ENCODE measurements at regions not wholly inside any gene's neighbourhood (a gene's known extent, or its start where the extent isn't known, plus 50 kb on each side); places are given as distances from the start of the nearest gene placed in this dataset.
"Not testable (repeated sequence)": the region's sequence is repeated elsewhere in the genome, so short reads cannot be mapped to it uniquely, and the experiment has no call there.

DNA sequence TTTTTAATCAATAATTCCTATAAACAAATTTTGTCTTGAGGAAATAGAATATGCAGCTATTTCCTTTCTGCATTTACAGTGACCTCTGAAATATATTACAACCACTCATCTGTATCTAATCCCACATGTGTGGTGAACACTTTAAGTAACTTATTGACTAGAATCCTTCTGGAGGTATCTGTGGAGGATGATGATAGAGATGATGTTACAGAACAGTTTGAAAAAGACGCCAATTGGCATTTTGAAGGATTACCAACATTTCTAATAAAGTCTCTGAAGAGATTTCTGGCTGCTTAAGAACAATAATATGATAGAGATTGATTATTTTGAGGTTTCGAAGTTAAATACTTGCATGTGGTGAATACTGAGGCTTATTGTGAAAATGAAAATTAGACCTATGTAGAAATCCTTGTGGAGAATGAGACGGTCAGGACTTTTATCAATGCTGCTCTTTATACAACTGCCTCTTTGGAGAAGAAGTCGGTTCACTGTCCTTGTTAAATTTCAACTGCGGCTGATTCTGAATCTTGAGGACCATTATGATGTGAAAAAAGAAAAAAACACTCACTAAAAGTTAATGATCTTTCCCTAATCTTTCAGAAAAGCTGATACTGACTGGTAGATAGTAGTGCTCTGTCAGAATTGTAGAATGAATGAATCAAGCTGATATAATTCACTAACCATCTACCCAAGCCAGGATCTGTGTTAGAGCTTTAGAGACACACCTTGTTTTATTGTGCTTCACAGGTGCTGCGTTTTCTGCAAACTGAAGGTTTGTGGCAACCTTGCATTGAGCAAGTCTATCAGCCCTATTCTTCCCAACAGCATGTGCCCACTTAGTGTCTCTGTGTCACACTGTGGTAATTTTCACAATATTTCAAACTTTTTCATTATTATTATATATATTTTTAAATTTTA is 204.7 kb downstream of the SPRY1 start:
- no peak for DNase-seq (ENCODE audit: low read depth)

- no peak for DNase-seq (ENCODE audit: low read depth)
Measured at GRCh38 chr4:123602007-123602406, 205.4 kb downstream of the SPRY1 start.

DNA sequence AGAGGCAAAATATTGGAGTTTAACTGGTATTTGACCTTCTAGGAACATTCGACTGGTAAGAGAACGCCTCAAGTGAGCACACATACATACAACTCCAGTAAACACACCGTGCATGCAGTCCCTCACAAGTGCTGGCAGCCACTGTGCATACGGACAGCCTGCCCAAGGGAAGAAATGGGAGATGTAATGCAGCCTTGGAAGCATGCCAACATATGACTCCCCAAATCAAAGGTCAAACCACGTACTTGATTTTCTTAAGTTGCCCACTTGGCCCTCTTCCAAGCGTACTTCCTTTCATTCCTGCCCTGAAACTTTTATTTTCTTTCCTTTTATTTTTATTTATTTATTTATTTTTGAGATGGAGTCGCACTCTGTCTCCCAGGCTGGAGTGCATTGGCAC is 206.6 kb downstream of the SPRY1 start:
- DNase-seq (ENCODE audit: low read depth): no peak

- DNase-seq (ENCODE audit: low read depth): not testable (repeated sequence)
Measured at GRCh38 chr4:123605797-123606196, 209.2 kb downstream of the SPRY1 start.

DNA sequence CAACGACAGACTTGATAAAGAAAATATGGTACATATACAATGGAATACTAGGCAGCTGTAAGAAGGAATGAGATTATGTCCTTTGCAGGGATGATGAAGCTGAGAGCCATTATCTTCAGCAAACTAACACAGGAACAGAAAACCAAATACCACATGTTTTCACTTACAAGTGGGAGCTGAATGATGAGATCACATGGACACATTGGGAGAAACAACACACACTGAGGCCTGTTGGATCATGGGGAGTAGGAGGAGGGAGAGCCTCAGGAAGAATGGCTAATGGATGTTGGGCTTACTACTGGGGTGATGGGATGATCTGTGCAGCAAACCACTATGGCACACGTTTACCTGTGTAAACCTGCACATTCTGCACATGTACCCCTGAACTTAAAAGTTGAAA is 209.7 kb downstream of the SPRY1 start:
- DNase-seq (ENCODE audit: low read depth): no peak

DNA sequence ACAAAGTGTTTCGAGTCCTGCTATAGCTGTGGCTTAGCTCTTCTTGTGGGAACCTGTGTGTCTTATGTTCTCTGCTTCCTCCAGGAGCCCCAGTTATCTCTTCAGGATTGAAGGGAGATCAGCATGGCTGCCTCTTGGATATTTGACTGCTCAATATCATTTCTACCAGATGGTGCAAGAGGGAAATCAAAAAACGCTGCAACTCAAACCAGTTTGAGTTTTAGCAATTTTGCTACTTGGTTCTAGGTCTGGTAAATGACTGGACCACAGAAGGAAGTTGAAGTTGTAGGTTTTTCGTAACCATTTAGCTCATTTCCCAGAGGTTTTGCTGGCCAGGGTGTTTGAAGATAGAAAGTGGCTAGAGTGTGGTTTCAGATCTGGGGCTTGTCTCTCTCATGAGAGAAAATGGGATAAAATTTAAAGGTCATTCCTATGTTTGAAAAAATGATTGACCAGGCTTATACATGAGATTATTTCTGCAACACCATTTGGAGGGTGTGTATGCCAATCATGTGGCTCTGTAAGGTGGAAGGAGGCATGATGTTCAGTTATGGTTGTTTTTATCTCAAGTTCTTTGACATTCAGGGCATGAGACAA is 210.4 kb downstream of the SPRY1 start:
- DNase-seq (ENCODE audit: low read depth): no peak

- no peak for DNase-seq (ENCODE audit: low read depth)
Measured at GRCh38 chr4:123609829-123610228, 213.2 kb downstream of the SPRY1 start.

DNA sequence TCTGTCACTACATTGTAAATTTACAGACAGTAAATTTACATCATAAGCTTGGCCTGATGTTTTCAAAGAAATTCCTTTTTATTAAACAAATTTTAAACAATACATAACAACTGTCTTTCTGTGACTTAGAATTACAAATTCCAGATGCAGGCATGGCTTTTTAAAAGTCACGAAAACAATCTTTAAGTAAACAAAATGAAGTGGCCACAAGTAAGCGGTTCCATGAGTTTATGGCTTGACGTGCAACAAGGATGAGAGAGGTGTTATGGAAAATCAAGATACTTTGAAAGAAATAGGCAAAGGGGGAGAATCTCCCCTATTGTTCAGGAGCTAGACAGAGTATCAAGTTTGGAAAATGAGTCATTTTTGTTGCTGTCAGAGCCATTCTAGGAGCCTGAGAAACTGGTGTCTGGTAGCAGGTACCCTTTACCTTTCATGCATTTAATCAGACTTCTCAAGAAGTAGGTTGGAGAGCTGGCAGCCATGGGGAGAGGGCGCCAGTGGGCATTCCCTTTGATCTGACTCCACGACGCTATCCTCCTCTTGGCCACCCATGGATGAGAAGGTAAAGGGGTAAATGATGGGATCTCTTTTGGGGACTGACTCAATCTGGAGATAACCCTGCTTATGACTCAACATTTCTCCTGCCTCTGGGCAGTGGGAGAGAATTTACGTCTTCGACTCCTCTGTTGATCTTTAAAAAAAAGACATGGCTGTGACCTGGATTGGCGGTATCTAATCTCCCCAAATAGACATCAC is 217.2 kb downstream of the SPRY1 start:
- DNase-seq (ENCODE audit: low read depth): no peak

DNA sequence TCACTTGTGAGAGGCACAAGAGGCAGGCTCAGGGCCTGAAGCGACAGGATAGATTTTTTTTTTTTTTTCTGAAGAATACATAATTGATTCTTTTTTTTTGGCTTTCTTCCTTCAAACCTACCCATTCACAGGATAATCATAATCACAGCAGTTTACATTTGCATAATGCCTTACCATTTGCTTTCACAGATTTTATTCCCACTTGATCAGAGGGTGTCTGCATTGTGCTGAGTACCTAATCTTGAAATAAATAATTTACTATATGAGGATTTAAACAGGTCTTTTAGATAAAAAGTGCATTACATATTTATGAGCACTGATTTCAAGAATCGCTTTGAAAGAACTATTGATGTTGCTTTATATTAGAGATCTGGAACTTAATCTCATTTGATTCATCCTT is 219.3 kb downstream of the SPRY1 start:
- DNase-seq (ENCODE audit: low read depth): no peak

DNA sequence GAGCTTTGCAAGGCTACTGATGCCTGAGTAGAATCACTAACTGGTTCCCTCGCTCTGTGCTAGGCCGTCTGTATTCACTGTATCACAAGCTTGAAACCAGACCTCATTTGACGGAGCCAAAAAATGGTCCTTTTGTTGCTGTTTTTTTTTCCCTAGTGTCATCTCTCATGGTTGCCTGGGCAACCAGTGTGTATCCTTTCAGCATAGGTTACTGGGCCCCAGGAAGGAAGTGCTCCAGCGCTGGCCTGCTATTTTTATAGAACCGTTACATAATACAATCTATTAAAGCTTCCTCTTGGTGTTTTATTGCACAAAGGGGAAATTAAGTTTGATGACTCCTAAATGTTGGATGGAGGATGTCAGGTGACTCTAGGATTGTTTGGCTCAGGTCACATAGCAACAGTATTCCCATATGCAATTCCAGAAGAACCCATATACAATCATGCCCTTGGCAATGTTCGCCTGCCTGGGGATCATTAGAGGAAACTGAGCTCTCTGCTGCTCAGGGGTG is 220.4 kb downstream of the SPRY1 start:
- peak; percentile 12 for DNase-seq (ENCODE audit: low read depth)

DNA sequence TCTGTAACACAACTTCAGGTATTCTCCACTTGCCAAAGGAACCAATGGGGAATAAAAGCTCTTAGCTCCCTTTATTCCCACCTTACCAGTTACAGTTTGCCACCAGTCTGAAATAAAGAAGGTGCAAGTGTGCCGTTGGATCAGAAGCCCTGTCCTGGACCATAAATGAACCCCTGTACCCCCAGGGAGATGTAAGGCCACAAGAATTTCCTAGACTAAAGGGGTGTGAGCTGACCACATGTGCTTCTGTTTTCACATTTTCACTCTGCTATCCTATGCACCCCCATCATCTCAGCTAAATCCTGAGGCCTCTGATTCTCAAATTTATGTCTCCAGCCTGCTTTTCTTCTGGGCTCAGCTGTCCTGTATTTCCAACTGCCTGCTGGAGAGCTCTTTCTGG is 221.2 kb downstream of the SPRY1 start:
- no peak for DNase-seq (ENCODE audit: low read depth)

DNA sequence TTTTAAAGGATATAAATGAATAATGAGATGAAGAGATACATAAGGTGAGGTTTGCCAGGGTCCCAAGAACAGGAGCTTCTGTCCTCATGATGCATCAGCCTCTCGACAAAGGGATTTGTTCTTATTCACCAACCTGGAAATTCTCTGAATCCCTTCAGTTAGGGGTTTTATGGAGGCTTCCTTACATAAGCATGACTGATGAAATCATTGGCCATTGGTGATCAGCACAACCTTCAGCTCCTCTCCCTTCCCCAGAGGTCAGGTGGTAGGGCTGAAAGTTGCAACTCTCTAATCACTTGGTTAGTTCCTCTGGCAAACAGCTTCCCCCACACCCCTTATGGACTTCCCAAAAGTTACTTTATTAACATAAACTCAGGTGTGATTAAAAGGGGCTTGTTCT is 222.0 kb downstream of the SPRY1 start:
- DNase-seq (ENCODE audit: low read depth): no peak

GRCh38 chr4:123619326-123619725 is 222.7 kb downstream of the SPRY1 start:
- DNase-seq (ENCODE audit: low read depth): no peak

GRCh38 chr4:123619895-123620294 is 223.3 kb downstream of the SPRY1 start:
- DNase-seq (ENCODE audit: low read depth): no peak

DNA sequence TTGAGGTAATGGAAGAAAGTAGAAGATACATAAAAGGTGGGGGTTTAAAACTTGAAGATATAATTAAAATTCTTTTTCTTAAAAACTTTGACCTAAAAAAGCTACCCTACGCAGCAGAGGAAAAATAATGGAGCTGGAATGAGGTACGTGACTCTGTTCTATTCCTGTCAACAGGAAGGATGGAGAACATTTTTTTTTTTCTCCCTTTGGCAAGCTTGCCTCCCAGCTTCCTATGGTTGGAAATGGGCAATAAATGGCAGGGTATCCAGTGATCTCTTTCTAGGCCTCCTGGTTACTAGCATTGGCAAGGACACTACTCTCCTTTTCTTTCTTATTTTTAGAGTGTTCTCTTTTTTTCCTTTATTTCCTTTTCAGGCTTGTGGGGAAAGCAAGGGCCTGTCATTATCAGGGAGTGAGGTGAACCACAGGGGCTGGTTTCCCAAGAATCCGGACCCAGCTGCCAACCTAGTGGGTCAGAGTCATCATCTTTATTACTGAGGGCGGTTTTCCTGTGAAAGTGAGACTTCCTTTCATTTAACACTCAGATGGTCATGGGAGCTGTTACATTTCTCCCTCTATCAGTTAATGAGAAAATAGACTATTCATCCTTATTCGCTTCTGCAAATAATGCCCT is 224.6 kb downstream of the SPRY1 start:
- DNase-seq (ENCODE audit: low read depth): no peak

- no peak for DNase-seq (ENCODE audit: low read depth)
Measured at GRCh38 chr4:123622572-123622971, 226.0 kb downstream of the SPRY1 start.

DNA sequence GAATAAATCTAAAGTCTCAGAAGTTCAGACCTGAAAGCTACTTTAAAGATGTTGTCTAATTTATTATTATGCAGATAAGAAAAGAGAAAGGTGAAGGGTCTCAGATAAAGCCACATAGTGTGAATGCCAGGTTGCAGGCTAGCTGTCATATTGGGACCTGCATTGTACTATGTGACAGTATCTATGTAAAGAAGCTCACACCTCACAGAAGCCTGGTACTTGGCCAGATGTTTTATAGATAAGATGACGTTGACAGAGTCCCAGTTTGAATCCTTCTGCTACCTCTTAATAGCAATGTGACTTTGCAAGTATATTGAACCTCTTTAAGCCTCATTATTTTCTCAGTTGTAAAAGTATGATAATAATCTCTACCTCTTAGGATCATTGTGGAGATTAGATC is 227.0 kb downstream of the SPRY1 start:
- DNase-seq (ENCODE audit: low read depth): no peak

DNA sequence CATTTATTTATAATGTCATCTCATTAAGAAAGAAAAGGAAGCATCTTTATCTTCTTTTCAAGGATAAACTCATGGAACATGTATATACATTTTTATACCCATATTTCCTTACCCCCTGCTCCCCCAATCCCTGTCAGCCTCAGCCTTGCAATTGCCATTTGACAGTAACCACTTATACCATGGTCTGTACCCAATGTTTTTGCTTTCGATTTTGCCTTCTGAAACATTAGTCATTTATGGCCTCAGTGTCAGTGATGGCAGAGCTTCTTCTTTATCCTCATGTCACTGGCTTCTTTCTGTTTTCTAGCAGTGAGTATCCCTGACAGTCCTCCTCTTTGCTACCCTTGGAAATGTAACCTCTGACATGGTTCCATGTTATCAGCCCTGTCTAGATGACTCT is 228.4 kb downstream of the SPRY1 start:
- DNase-seq (ENCODE audit: low read depth): no peak

DNA sequence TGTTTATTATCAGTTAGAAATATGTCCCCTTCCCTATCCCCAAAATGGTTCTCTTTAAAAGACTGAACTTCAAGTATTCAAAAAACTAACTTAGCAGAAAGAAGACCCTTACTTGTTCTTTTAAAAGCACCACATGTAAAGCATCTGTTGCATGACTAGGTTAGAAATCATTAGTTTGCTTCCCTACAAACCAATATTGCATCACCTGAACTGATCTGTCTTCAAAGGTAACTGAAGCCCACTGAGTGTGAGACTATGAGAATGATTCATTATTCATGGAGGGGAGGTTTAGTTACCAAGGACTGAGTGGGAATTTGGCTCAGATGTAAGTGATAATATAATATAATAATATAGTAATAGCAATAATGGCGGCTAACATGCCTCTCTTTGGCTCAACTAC is 231.7 kb downstream of the SPRY1 start:
- DNase-seq (ENCODE audit: low read depth): no peak

DNA sequence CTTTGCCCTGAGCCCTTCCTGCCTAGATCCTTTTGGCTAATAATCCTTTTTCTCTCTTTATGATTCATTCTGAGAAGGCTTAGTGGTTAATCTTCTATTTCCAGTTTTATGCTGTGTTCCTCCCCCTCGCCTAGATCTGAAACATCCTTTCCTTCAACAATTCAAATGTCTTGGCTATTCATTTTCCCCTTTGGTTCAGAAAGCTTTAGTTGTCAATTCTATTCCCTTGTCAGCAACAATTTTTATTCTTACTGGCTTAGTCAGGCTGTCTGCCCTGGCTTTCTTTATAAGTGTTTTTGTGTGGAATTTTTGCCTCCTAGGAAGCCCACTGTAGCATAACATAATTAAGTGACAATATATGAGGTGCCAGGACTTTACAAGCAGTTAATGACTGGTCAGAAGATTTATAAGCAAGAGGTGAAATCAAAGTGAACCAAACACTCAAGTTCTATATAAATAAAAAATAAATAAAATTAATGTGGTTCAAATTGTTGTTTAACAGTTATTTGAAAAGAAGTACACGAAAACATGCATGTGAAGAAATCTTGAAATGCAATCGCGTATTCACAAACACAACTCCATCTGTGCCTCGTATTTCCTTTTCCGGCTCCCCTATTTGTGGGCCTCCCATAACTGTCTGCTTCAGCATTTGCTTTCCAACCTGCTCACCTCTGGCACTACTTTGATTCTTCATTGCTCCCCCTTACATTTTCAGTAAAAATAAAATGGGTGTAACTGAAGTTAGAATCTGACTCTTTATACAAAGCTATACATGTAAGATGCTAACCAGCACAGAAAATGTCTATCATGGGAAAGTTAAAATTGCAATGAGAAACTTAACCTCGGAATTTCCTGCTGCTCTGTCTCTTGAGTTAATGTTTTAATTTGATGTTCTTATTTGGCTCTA is 235.4 kb downstream of the SPRY1 start:
- DNase-seq (ENCODE audit: low read depth): no peak

DNA sequence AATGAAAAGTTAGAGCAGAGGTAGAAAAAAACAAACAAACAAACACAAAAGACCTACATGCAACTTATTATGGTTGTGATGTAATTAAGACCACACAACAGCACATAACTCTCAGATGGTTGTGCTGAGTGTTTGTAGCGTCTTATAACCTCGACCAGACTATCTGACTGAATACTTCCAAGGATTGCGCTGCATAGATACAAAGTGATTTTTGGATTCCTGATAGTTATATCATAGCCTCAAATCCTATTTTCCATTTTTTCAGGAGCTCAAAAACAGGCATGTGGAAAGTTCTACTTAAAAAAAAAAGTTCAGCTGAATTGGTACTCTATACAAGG is 236.1 kb downstream of the SPRY1 start:
- no peak for DNase-seq (ENCODE audit: low read depth)

Measured in stimulated activated CD8-positive, alpha-beta memory T cell treated with anti-CD3 and anti-CD28 coated beads, Interleukin-12 subunit alpha, Interleukin-12 subunit beta, amount 100 ng/mL, for 1 hour (primary cell).